Prostate gland (tissue), 2 donors: ENCODE measurements at regions not wholly inside any gene's neighbourhood (a gene's known extent, or its start where the extent isn't known, plus 50 kb on each side); places are given as distances from the start of the nearest gene placed in this dataset.

ENCODE experiments used
- DNase-seq: peaks from one replicate; pipeline ENCODE4 v3.0.0-alpha.2; 2019; ENCODE audit warnings: low spot score
- H3K27ac ChIP-seq, 2 donors: fragments of 200-600 bp; sonication (generic); 2 replicates each; pipeline ENCODE4 v1.5.1; 2017 to 2019
- H3K27me3 ChIP-seq: fragments of 200-600 bp; sonication (generic); replicated peaks from 2 replicates; pipeline ENCODE4 v1.5.1; 2019; ENCODE audit not compliant: insufficient read depth
- H3K36me3 ChIP-seq, 2 donors: fragments of 200-600 bp; sonication (generic); 1 replicate in 1 of 2; 2 replicates in 1 of 2; pipeline versions ENCODE4 v1.5.1 to v1.8.1; 2017 to 2019
- H3K4me1 ChIP-seq: fragments of 200-600 bp; sonication (generic); replicated peaks from 2 replicates; pipeline ENCODE4 v1.5.1; 2019
- H3K4me3 ChIP-seq, 2 donors: fragments of 200-600 bp; sonication (generic); 2 replicates each; pipeline ENCODE4 v1.5.1; 2017 to 2019
- H3K9me3 ChIP-seq: fragments of 200-600 bp; sonication (generic); 2 replicates; pipeline ENCODE4 v1.5.1; 2017
- POLR2A ChIP-seq: fragments of 450-650 bp; IDR thresholded peaks from one replicate; pipeline ENCODE4 v1.6.1; 2016; ENCODE audit warnings: antibody characterized with exemption, mild to moderate bottlenecking
- POLR2AphosphoS5 ChIP-seq: sonication (generic); formaldehyde crosslinking; IDR thresholded peaks from one replicate; pipeline ENCODE4 v1.6.1; 2017; ENCODE audit warnings: antibody characterized with exemption
- WGBS: methylation state at CpG from one replicate; pipeline ENCODE4 v1.1.5; 2018; 5-methylcytosine and 5-hydroxymethylcytosine counted together
- intact Hi-C: fragments of 100-400 bp; cut with DNase I; formaldehyde crosslinking; loops from one replicate; pipeline ENCODE4 v1.14.2; 2022
- TF ChIP-seq, protein P1 (sequence below), 4 experiments: fragments of 200-600 bp in 2 of 4; fragments of 450-650 bp in 2 of 4; sonication (generic) in 2 of 4; IDR thresholded peaks; 1 replicate in 3 of 4; 2 replicates in 1 of 4; pipeline ENCODE4 v1.5.1; 2016 to 2019; ENCODE audit warnings: antibody characterized with exemption in 4 of 4, mild to moderate bottlenecking in 2 of 4, moderate library complexity in 2 of 4

- no peak for DNase-seq
- WGBS, result 83% methylated on average over 3 of the region's 3 CpGs
- intact Hi-C loops, result no loop called here
These were observed 482.7 kb upstream of the MPDZ start for GRCh38 chr9:13762209-13762608.

DNA sequence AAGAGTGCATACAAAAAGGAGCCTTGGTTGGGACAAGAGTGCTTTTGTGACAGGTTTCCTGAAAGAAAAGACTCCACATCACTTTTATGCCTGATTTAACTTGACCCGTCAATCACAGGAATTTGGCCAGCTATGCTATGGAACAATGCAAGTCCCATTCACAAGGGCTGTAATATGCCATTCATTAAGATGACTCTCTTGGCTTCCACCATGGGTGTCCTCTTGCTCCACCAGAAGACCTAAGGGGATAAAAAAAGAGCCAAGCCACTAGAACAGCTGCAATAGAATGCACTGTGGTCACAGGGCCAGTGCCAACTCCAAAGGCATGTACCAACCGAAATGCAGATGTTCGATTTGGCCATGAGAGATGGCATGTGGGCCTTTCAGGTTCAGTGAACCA is 480.1 kb upstream of the MPDZ start:
- no peaks in the 10 kb centered on the region for H3K9me3 ChIP-seq
- no peak overlapping the region for H3K4me3 ChIP-seq
- 72% methylated on average over 3 of the region's 3 CpGs for WGBS
- no peaks in the 10 kb centered on the region for H3K27me3 ChIP-seq
- DNase-seq, result no peak
- H3K36me3 ChIP-seq, result no peaks in the 10 kb centered on the region
- intact Hi-C loops, result no loop called here
- TF ChIP-seq POLR2AphosphoS5 (no peak), POLR2A (no peak)
- TF ChIP-seq, protein P1, sequence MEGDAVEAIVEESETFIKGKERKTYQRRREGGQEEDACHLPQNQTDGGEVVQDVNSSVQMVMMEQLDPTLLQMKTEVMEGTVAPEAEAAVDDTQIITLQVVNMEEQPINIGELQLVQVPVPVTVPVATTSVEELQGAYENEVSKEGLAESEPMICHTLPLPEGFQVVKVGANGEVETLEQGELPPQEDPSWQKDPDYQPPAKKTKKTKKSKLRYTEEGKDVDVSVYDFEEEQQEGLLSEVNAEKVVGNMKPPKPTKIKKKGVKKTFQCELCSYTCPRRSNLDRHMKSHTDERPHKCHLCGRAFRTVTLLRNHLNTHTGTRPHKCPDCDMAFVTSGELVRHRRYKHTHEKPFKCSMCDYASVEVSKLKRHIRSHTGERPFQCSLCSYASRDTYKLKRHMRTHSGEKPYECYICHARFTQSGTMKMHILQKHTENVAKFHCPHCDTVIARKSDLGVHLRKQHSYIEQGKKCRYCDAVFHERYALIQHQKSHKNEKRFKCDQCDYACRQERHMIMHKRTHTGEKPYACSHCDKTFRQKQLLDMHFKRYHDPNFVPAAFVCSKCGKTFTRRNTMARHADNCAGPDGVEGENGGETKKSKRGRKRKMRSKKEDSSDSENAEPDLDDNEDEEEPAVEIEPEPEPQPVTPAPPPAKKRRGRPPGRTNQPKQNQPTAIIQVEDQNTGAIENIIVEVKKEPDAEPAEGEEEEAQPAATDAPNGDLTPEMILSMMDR (IDR thresholded peaks at IDR 0.05), result no peak
- no peaks in the 10 kb centered on the region for H3K4me1 ChIP-seq
- no peak overlapping the region for H3K27ac ChIP-seq

More at GRCh38 chr9:13762209-13762608, 482.7 kb upstream of the MPDZ start:
- Histone ChIP-seq H3K4me3 (no peak overlapping the region), H3K9me3 (no peaks in the 10 kb centered on the region), H3K27me3 (no peaks in the 10 kb centered on the region), H3K4me1 (no peaks in the 10 kb centered on the region), H3K36me3 (no peaks in the 10 kb centered on the region), H3K27ac (no peak overlapping the region)
- TF ChIP-seq POLR2A, result no peak
- TF ChIP-seq POLR2AphosphoS5, result no peak
- TF ChIP-seq, protein P1 (IDR thresholded peaks at IDR 0.05), result no peak

DNA sequence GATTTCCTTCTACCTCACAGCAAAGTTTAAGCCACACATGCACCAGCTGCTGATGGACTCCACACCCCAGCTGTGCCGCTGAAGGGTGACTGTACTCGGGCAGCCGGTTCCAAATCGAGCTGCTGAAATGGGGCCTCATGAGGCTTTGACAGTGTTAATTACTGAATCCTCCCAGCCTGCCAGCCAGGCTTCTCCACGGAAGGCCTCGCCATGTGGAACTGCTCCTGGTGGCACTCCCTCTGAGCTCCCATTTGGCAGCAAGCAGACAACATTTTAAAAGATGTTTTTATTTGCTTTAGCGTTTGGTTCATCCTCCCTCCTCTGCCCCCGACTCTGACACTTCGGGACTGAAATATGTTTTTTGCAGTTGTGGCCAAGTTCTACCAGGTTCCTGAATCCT is 479.4 kb upstream of the MPDZ start:
- Histone ChIP-seq H3K9me3 (no peaks in the 10 kb centered on the region), H3K4me1 (no peaks in the 10 kb centered on the region), H3K27ac (no peak overlapping the region), H3K4me3 (no peak overlapping the region), H3K27me3 (no peaks in the 10 kb centered on the region), H3K36me3 (no peaks in the 10 kb centered on the region)
- no peak for TF ChIP-seq POLR2AphosphoS5
- TF ChIP-seq POLR2A, result no peak
- TF ChIP-seq, protein P1 (IDR thresholded peaks at IDR 0.05), result no peak
- no peak for DNase-seq
- intact Hi-C loops, result no loop called here
- WGBS, result 25% methylated on average over 9 of the region's 9 CpGs

GRCh38 chr9:13756943-13757342 is 477.5 kb upstream of the MPDZ start:
- 96% methylated on average over 4 of the region's 4 CpGs for WGBS
- no peaks in the 10 kb centered on the region for H3K4me1 ChIP-seq
- H3K36me3 ChIP-seq, result no peaks in the 10 kb centered on the region
- intact Hi-C loops, result no loop called here
- no peak overlapping the region for H3K27ac ChIP-seq
- H3K4me3 ChIP-seq, result no peak overlapping the region
- H3K9me3 ChIP-seq, result no peaks in the 10 kb centered on the region
- DNase-seq, result no peak
- H3K27me3 ChIP-seq, result no peaks in the 10 kb centered on the region
- TF ChIP-seq, protein P1 (IDR thresholded peaks at IDR 0.05), result no peak
- TF ChIP-seq POLR2AphosphoS5 (no peak), POLR2A (no peak)

DNA sequence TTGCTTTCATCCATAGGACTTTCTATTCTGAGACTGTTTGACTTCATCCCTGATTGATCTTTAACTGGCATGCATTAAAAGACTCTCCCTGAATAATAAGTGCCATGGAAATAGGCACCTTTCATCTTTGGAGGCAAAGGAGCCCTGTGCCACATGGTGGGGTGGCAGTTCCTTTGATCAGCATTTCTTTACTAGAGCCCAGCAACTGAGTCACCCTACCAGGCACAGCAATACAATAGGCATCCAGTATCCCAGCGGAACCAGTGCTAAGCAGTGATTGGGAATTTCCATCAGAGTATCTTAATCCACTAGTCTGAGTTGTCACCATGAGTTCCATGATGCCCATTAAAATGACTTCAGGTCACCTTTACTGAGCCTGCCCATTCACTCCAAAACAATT is 476.1 kb upstream of the MPDZ start:
- Histone ChIP-seq H3K9me3 (no peaks in the 10 kb centered on the region), H3K27me3 (no peaks in the 10 kb centered on the region), H3K27ac (no peak overlapping the region), H3K4me1 (no peaks in the 10 kb centered on the region), H3K36me3 (no peaks in the 10 kb centered on the region), H3K4me3 (no peak overlapping the region)
- intact Hi-C loops, result no loop called here
- no peak for DNase-seq
- WGBS, result 82% methylated on average over 1 of the region's 1 CpG
- TF ChIP-seq POLR2AphosphoS5, result no peak
- TF ChIP-seq POLR2A, result no peak
